HG03025 (cell line): ENCODE measurements at regions not wholly inside any gene's neighbourhood (a gene's known extent, or its start where the extent isn't known, plus 50 kb on each side); places are given as distances from the start of the nearest gene placed in this dataset.
"Not testable (repeated sequence)": the region's sequence is repeated elsewhere in the genome, so short reads cannot be mapped to it uniquely, and the experiment has no call there.

Experiments
- ATAC-seq: cut with Tn5 transposase; IDR thresholded peaks from one replicate; pipeline ENCODE4 v1.9.1; 2021; ENCODE audit warnings: mild to moderate bottlenecking, moderate library complexity; ENCODE audit not compliant: unreplicated experiment, low FRiP score

GRCh38 chr2:53403792-53404413 is 363.7 kb upstream of the CHAC2 start:
- peak; percentile 53 for ATAC-seq

DNA sequence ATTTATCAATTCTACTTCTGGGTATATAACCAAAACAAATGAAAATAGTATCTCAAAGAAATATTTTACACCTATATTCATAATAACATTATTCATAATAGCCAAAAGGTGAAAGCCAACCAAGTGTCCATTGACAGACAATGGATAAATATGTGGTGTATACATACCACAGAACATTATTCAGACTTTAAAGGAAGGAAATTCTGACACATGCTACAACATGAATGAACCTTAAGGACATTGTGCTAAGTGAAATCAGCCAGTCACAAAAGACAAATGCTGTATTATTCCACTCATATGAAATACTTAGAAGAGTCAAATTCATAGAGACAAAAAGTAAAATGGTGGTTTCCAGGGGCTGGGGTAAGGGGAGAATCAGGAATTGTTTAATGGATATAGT is 370.5 kb upstream of the CHAC2 start:
- ATAC-seq: no peak

DNA sequence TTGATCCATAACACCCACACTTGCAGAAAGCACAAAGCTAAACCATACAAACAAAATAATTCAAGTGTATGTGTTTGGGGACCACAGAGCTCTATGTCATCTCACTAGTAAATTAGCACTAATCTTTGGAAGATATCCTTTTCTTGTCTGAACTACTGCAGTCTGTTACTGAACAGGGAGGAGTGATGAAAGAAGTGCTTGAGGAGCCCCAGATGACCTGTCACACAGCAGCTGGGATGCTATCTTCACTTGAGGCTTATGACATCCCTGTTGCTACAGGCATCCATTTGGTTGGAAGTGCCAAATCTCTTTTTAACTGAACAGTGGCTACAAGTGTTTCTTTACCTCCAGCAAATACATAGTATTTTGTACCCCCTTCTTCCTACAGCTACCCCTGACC is 386.3 kb upstream of the CHAC2 start:
- no peak for ATAC-seq

DNA sequence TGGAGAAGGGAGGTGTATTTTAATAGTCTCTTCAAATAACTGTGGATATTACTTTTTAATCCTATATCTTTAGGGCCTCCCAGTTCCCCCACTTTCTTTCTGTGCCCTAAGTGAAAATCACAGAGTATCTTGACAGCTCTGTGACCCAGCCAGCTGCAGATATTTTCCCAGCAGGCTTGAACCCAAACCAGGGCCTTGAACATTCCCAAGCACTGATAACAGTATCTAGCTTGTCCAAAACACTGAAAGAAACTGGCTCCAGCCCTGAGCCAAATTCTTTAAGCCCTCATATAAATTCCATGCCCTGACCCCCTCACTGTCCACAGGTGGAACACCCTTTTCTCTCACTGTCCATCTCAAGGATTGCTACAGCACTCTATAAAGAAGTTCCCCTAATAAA is 388.1 kb upstream of the CHAC2 start:
- ATAC-seq: no peak

DNA sequence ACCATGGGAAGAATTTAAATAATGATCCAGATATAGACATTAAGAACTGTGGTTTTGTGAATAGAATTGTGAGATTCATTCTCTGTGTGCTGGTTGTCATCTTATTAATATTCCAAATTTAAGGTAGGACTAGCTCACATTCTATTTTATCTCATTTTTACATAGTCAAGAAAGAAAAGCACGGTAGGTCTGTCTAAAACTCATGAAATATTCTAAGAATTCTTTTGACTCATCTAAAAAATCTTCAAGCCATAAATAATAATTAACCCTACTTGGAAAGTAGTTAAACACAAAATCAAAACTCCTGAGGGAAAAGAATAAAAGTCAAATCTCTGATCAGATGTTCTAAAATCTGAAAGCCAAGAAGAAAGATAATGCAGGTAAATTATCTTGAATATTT is 388.8 kb upstream of the CHAC2 start:
- ATAC-seq: no peak

- ATAC-seq: no peak
These were observed 394.5 kb upstream of the CHAC2 start for GRCh38 chr2:53373126-53373525.

- no peak for ATAC-seq
These were observed 401.1 kb upstream of the CHAC2 start for GRCh38 chr2:53366543-53366942.

- no peak for ATAC-seq
These were observed 404.7 kb upstream of the CHAC2 start for GRCh38 chr2:53362934-53363333.

- no peak for ATAC-seq
These were observed 411.2 kb upstream of the CHAC2 start for GRCh38 chr2:53356291-53356905.

GRCh38 chr2:53353135-53354114 is 414.2 kb upstream of the CHAC2 start:
- ATAC-seq: no peak

DNA sequence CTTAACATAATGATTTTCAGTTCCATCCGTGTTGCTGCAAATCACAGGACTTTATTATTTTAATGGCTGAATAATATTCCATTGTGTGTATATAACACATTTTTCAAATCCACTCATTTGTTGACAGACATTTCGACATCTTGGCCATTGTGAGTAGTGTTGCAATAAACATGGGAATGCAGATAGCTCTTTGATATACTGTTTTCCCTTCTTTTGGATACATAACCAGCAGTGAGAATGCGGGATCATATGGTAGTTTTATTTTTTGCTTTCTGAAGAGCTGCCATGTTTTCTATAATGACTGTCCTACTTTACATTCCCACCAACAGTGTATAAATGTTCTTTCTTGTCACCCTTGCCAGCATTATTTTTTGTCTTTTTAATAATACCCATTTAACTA is 420.3 kb upstream of the CHAC2 start:
- no peak for ATAC-seq

DNA sequence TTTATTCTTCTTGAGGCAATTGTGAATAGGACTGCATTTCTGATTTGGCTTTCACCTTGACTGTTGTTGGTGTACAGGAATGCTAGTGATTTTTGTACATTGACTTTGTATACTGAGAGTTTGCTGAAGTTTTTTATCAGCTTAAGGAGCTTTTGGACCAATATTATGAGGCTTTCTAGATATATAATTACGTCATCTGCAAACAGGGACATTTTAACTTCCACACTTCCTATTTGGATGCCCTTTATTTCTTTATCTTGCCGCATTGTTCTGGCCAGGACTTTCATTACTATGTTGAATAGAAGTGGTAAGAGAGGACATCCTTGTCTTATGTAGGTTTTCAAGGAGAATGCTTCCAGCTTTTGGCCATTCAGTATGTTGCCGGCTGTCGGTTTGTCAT is 425.4 kb upstream of the CHAC2 start:
- ATAC-seq: no peak

GRCh38 chr2:53334610-53335009 is 433.0 kb upstream of the CHAC2 start:
- ATAC-seq: no peak

GRCh38 chr2:53331667-53332066 is 435.9 kb upstream of the CHAC2 start:
- no peak for ATAC-seq

DNA sequence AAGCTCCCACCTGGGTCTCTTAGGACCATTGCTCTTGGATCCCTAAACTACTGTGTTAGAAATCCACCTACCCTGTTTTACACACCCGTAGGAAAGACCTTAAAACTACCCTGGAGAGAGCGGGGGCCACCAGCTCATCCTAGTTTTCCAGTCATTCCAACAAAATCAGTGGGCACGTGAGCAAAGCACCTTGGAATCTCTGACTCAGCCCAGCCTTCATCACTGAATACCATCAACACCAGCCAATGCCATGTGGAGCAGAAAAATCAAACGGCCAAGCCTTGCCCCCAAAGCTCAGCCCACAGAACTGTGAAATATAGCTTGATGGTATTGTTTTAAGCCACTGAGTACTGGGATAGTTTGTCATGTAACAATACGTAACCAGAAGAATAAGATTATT is 449.7 kb upstream of the CHAC2 start:
- ATAC-seq: no peak

DNA sequence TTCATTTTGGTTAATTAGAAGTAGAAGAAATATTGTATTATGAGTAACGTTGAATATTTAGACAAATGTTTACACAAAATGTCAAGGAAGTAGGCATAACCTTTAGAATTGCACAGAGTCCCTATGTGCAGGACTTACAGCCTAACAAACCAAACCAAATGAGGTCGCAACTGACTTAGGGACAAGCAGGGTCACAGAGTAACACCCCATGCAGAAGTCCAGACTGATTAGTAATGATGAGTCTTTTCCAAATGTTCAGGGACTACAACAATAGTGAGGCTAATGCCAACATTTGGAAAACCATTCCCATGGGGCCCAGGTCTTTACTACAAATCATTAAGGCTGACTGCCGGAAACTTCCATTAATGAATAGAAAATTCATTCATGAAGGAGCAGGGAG is 452.5 kb upstream of the CHAC2 start:
- ATAC-seq: no peak

DNA sequence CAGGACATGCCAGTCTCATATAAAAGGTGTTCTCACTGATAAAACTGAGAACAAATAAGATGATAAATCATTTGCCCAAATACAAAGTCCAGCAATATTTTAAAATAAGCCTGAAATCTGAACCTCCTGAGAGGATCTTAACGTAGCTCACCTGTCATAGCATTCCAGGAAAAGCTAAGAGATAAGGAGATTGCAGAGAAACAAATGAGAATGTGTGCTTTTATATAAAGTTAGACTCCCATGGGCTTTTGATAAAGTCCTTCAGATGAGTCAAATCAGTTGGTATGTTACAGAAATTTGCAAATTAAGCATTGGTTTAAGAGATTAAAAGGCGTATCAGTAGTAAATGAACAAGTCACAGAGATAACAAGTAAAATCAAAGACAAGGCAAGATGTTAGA is 452.9 kb upstream of the CHAC2 start:
- ATAC-seq: no peak

DNA sequence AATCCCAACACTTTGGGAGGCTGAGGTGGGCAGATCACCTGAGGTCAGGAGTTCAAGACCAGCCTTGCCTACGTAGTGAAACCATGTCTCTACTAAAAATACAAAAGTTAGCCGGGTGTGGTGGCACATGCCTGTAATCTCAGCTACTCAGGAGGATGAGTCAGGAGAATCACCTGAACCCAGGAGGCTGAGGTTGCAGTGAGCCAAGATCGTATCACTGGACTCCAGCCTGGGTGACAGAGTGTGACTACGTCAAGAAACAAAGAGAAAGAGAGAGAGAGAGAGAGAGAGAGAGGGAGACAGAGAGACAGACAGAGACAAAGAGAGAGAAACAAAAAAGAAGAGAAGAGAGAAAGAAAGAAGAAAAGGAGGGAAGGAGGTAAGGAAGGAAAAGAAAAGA is 454.0 kb upstream of the CHAC2 start:
- not testable (repeated sequence) for ATAC-seq

GRCh38 chr2:53312721-53313120 is 454.9 kb upstream of the CHAC2 start:
- ATAC-seq: no peak

- ATAC-seq: no peak
These were observed 455.4 kb upstream of the CHAC2 start for GRCh38 chr2:53312181-53312580.

- ATAC-seq: no peak
These were observed 464.5 kb upstream of the CHAC2 start for GRCh38 chr2:53303012-53303578.
